GM18520 (cell line): ENCODE measurements at regions not wholly inside any gene's neighbourhood (a gene's known extent, or its start where the extent isn't known, plus 50 kb on each side); places are given as distances from the start of the nearest gene placed in this dataset.

Experiments used
- ATAC-seq: cut with Tn5 transposase; IDR thresholded peaks from one replicate; pipeline ENCODE4 v1.9.1; 2021; ENCODE audit not compliant: unreplicated experiment

DNA sequence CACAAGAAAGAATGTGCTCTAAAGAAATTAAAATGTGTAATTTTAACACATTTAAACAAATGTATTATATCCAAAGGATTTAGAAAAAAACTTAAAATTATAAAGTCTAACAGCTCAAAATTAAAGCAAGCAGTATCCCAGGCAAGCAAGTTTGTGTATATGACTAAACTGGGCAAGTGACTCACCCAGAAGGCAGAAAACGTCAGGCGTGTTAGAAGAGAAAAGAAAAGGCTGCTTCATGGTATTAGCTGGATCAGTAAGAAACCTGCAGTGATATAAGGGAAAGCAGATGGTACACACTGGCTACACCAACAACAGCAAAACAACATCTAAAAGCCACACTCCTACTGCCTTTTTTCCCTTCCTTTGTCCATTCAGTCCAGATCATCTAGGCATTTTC, 250.6 kb upstream of the NDST3 start:
- no peak for ATAC-seq

DNA sequence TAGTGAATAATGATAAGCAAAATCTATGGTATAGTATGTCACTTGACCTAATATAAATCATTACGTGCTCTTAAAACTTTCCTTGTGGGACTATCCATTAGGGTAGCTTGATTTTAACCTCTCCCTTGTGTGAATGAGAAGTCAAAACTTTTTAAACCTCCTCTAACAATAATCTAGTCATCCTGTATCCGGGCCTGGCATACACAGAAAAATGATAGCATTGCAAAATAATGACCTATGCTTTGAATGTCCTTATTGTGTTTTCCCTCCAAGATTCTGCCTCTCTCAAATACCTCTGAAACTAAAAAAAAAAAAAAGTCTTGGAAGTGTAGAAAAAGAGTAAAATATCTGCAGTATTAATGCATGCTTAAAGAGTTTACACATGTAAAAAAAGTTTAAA, 250.0 kb upstream of the NDST3 start:
- ATAC-seq: no peak

DNA sequence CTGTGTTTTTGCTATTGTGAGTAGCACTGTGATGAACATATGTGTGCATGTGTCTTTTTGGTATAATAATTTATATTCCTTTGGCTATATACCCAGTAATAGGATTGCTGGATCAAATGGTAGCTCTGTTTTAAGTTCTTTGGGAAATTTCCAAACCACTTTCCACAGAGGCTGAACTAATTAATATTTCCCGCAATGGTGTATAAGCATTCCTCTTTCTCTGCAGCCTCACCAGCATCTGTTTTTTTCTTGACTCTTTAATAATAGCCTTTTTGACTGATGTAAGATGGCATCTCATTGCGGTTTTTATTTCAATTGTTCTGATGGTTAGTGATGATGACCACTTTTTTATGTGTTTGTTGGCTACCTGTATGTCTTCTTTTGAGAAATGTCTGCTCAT, 247.7 kb upstream of the NDST3 start:
- ATAC-seq: no peak

DNA sequence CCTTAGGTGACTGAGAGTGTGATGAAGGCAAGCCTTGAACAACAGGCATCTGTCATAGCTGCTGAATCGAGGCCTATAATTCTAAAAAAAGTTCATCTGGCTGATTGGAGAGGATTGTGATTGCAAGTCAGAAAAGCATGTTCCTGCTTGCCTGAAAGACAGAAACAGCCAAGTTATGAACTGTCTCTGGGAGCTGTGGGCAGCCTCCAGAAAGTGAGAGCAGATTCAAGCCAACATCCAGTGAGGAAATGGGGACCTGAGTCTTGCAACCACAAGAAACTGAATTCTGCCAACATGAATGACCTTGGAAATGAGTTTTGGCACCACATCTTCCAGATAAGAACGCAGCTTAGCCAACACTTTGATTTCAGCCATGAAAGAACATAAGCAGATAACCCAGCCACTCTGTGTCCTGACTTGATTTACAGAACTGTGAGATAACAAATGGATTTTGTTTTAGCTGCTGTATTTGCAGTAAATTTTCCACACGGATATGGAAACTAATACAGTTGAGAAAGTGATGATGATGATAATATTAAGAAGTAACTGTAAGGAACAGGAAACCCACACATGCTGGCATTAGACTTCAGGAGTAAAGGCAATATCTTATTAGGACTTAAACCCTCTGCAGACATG, 240.3 kb upstream of the NDST3 start:
- no peak for ATAC-seq

DNA sequence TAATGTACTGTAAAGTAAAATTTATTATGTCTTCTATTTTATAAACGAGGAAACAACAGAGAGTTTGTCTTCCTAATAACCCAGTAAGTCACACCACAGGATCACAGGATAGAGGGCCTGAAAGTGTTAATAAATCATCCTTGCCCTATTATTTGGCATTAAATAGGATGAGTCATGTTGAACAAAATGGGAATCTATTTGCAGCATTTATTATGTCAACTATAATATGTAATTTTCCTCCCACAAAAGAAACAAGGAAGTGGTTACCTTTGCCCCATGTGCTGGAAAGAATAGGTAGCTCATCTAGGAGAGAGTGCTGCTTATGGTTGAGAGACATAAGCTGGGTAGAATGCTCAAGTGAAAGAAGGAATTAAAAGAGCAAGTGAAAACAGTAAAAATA, 237.6 kb upstream of the NDST3 start:
- ATAC-seq: no peak

DNA sequence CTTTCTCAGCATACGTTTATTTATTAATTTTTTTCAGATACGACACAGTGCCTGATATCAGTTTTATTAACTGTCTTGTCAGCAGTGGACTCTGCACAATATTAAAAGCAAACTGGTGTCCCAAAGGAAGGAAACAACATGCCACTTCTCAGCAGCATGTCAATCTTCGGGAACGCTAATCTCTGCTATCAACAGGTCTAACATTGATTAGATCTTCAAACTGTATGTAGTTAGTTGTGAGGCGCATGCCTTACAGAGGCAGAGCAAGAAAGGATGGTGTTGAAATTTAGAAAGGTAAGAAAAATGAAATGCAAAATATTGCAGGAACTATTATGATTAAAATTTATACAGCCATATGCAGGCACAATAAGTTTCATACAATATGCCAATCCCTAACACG, 233.7 kb upstream of the NDST3 start:
- ATAC-seq: no peak

DNA sequence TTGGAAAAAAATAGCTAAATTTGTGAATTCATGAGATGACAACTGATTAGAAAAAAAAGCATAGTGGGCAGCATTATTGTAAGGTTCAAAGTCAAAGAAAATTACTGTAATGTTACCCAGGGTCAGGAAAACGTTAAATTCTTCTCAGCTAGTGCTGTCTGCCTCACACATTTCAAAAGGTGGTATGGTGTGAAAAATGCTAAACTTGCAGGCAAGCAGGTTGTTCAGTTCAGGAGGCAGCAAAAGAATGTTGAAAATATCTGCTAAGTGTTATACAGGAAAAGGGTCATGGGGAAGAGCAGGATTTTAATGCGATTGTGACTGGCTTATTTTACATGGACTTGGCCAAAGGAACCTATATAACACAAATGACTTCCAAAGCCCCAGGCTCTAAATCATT, 232.5 kb upstream of the NDST3 start:
- no peak for ATAC-seq

DNA sequence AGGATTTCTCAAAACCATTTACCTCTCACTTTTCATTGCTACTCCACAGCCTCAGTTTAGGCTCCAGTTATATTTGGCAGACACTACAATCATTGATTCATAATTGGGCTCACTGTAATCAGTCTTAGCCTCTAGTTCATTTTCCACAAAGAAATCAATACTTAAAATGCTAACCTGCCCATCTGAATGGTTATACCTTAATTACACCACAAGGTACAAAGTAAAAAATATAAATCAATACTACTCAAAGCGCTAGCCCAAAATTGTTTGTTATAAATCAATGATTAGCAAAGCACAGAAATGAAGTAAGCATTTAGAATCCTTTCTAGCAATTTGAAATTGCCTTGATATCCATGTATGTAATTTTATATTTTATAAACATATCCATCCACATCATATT, 222.6 kb upstream of the NDST3 start:
- no peak for ATAC-seq

DNA sequence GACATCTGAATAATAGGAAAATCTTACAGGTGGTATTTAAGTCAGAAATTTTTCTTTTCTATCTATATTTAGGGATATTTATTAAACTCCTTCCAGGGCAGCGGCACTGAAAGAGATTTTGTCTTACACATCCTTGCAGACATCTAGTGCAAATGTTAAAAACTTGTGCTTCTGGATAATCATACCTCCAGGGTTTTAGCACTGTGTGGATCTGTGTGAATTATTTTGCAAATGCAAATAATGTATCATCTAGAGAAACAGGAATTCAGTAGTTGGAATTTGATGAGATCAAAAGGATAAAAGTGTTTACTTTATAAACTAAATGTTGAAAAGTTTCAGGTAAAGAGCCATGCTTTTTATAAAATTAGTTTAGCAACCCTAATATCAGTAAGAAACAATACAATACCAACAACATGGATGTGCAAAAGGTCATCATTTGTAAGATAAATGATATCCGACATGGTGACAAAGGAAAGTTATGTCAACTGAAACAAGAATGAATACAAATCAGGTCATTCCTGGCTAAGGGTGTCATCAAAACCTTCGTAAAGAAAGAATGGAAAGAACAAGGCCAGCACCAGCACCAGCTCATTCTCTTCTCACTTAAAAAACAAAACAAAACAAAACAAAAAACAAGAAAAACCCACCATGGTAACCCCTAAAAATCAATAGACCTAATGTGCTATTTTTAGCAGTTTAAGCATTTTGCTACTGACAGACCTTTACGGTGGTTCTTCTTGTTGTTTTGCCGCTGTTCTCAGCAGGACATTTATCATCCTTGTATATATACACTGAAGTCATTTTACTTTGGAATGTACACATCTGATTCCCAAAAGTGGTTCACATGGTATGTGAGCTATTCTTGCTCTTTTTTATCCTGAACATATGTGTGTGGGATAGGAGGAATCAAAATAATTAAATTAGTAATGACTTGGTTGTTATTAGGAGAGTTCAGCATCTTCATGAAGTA, 219.7 kb upstream of the NDST3 start:
- ATAC-seq: no peak

DNA sequence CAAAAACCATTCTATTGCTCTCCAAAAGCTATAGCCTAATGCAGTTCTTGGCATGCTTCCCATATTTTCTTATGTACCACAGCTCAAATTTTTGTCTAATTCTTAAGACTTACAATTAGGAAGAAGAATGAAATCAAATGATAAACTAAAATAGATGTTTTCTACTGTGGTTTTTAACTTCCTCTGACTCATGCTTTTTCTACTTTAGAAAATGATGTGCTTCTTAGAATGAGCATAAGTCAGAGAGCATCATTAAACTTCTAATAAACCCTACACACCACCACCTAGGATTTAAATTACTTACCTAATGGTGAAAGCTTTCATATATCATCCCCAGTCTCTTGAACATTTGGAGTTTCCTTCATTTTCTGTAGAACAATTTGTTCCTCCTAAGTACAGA, 217.0 kb upstream of the NDST3 start:
- no peak for ATAC-seq

DNA sequence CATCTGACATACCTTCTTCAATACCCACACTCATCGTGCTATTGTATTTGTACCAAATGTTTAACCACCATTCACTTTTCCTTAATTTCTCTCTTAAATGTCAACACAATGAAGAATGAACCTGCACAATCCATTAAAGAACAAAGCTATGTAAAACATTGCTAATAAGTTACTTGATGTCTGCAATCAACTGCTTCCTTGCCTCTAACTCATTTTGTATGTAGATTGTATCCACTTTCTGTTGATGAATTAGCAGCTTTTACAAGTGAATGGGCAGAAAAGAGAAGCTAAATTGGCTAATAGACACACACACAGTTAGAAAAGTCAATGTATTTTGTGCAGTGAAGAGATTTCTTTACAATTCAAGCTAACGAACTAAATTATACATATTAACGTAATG, 212.5 kb upstream of the NDST3 start:
- no peak for ATAC-seq

DNA sequence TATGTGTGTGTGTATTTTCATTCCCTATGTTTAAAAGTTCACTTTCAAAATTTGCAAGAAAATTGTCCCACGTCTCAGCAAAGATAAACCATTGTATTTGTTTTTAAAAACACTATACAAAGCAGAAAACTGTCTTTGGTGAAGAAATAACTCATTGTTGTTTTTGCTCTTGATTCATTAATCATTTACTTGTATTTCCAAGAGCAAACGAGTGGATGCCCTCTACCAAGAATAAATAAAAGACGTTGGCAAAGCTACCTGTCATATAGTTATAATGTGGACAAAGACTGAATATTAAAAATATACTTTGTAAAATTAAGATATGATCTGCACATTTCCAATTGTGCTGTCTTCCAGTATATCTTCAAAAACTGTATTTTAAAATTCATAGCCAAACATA, 210.9 kb upstream of the NDST3 start:
- no peak for ATAC-seq

DNA sequence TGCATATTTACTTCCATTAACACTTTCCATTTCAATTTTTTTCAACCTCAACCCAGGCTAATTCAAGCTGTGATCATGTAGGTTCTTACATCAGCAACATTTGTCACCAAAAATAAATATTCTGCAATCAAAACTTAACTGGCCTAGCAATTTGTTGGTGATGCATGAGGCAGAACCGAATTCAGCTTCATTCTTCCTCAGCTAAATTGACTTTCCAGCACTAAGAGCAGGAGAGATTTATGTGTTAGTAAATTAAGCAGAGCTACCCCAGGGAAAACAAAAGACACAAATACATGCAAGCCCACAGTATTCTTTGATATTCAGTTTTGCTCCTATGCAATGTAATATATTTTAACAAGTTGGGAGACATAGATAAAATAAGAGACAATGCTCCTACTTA, 208.7 kb upstream of the NDST3 start:
- ATAC-seq: no peak

DNA sequence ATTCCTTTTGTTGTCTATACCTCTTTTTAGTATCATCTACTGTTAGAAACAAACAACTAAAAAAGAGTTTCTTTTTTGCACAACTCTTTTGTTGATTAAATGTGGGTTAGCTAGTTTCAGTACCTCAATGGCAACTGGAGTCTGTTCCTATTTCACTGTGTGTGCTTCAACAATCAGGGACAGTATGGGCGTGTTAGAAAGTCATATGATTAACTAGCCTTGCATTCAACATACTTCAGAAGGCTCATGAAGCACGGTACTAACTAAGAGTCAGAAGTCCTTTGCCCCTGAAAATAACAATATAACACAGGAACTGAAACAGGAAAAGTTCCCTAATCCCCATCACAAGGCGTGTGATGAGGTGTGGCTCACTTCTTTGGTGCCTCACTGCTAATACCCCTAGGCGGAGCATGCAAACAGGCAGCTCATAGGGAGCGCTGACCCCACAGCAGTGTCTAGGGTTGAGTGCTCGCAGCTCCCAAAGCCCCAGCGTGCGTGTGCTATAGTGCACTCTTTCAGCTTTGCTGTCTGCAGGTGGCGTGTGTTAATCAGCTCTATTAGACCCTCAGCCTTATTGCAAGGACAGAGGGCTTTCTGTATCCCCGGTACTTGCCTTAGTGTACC, 203.1 kb upstream of the NDST3 start:
- ATAC-seq: no peak

DNA sequence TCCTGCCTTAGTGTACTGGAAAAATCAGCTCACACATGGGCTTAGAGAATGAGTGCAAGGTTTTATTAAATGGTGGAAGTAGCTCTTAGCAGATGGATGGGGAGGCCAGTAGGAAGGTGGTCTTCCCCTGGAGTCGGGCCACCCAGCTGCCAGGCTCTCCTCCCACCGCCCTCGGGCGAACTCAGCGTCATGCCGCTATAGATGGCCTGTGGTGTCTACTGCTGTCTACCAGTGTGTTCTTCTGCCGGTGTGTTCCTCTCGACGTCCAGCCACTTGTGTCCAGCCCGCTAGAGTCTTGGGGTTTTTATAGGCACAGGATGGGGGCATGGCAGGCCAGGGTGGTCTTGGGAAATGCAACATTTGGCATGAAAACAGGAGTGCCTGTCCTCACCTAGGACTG, 198.7 kb upstream of the NDST3 start:
- ATAC-seq: no peak

DNA sequence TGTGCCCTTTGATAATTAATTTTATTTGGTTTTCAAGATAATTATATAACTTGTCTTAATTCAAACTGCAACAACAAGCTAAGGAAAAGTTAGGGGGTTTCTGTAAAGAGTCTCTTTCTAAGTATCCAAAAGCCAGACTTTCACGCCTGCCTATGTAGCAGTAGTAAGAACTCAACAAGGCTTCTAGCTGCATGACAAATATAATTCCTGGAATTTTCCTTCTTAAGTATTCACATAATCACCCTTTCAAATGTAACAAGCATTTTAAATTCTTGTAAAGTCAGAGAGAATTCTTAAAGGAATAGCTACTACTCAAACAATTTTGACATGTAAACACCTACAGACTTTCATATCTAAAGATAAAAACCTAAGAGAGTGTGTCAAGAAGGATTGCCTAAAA, 189.7 kb upstream of the NDST3 start:
- ATAC-seq: no peak

DNA sequence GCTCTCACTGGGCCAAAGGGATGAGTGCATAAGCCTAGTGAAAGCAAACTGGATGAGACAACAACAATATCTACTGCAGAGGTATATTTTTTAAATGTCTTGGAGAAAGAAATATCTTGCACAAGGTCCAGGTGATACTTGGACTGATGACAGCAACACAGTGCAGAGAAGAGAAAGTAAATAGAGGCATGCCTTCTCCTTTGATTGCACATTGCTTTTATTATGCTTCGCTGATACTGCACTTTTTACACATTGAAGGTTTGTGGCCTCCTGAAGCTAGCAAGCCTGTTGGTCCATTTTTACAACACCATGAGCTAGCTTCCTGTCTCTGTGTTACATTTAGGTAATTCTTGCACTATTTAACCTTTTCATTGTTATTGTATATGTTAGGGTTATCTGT, 189.0 kb upstream of the NDST3 start:
- no peak for ATAC-seq

DNA sequence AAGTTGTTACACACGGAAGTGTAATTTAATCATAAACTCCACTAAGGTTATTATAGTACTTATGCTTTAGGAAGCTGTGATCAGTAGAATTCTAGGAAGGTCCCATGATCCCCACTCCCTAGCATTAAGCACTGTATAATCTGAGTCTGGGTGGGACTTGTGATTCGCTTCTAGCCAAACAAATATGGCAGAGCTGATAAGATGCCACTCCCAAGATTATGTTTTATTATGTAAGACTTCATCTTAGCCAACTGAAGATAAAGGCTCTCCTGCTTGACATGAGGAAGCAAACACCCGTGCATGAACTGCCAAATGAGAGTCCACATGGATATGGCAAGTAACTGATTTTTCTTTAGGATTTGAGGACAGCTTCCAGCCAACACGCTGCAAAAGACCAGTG, 186.4 kb upstream of the NDST3 start:
- ATAC-seq: no peak

DNA sequence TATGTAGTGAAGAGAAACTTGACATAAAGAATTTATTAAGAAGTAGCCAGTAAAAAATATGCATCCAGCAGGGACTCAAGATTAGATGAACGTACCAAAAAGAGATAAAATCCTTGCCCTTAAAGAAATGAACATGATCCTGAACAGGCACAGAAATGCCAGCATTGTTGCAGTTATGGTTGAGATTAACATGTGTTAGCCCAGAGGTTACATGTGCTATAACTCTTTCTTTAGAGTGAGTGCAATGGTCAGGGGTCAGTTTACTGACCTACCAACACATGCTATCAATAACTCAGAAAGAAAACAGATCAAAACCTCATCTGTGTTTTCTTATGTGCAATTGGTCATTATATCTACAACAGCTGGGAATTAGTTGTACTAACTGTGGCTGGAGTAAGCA, 166.1 kb upstream of the NDST3 start:
- no peak for ATAC-seq

DNA sequence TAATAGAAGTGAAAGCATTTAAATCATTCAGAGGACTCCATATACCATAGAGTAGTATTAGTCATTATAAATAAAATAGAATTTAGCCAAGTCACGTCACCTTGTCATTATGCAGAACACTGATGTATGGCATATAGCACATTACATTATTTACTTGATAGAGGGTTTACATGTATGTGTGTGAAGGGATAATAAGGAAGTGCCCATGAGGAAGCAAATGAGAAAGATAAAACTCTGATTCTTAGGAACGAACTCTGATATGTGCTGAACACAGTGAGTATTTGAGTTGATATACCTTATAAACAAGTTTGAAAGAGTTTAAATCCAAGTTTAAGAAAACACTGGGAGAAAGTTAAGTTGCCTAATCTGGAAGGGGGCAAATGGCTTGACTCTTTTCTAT, 160.5 kb upstream of the NDST3 start:
- no peak for ATAC-seq

DNA sequence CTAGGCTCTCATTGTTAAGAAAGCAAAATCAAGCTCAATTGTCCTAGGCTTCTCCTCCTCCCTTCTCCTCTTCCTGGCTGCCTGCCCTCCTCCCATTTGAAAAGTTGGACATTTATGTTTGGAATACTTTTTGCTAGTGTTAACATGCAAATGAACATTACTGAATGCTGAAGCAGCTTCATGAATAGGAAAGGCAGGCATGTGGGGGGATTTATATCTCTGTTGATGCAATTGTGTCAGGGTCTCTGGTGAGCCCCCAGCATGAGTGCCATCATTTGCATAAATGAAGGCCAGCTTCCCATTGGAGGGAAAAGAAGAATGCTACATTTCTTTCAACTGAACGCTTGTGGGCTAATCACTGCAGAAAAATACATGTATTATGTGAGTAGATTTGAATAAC, 160.1 kb upstream of the NDST3 start:
- no peak for ATAC-seq

DNA sequence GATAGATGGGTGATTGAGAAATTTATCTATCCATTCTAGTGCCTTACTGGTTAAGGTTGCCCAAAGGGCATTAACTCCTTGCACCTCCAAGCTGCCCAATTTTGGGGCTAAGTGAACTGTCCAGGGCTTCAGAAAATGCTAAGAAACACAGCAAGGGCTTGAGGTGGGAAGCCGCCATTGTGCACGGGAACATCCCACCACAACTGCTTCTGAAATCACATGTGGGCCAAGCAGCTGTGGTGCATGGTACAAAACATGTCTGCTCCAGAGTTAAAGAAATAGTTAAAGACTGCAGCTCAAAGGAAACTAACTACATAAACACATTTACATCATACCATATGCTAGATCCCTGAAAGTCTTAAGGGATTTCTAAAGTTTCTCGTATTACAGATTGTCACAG, 144.3 kb upstream of the NDST3 start:
- no peak for ATAC-seq
